Mesendoderm (in vitro differentiated cells): ENCODE measurements at regions not wholly inside any gene's neighbourhood (a gene's known extent, or its start where the extent isn't known, plus 50 kb on each side); places are given as distances from the start of the nearest gene placed in this dataset.
A peak's percentile ranks its signal among the peaks of the same experiment; 100 is the strongest.

Experiments used
- DNase-seq: peaks from one replicate; pipeline ENCODE4 v3.0.0; 2013
- H2AK5ac ChIP-seq: 2 replicates; pipeline ENCODE4 v1.6.1; 2013; ENCODE audit warnings: low read length, inconsistent platforms
- H2BK120ac ChIP-seq: 2 replicates; pipeline ENCODE4 v1.6.1; 2013; ENCODE audit warnings: low read depth, mild to moderate bottlenecking, low read length, moderate library complexity, mixed read lengths
- H2BK15ac ChIP-seq: replicated peaks from 2 replicates; pipeline ENCODE4 v1.6.1; 2013; ENCODE audit warnings: low read depth, mild to moderate bottlenecking, moderate library complexity
- H2BK5ac ChIP-seq: 2 replicates; pipeline ENCODE4 v1.6.1; 2013; ENCODE audit warnings: low read length, inconsistent platforms
- H3K18ac ChIP-seq: 2 replicates; pipeline ENCODE4 v1.6.1; 2013; ENCODE audit warnings: mild to moderate bottlenecking, low read length, mixed read lengths
- H3K23ac ChIP-seq: one replicate; pipeline ENCODE4 v1.6.1; 2013; ENCODE audit warnings: low read length
- H3K27ac ChIP-seq: 2 replicates; pipeline ENCODE4 v1.5.1; 2013; ENCODE audit warnings: low read depth, mild to moderate bottlenecking, inconsistent platforms, low read length, moderate library complexity
- H3K27me3 ChIP-seq: 2 replicates; pipeline ENCODE4 v1.6.1; 2013; ENCODE audit warnings: low read length, control low read depth, mild to moderate bottlenecking, inconsistent platforms; ENCODE audit not compliant: insufficient read depth, poor library complexity
- H3K36me3 ChIP-seq: 2 replicates; pipeline ENCODE4 v1.6.1; 2013; ENCODE audit warnings: low read length, inconsistent platforms; ENCODE audit not compliant: control insufficient read depth, insufficient read depth
- H3K4ac ChIP-seq: one replicate; pipeline ENCODE4 v1.6.1; 2013; ENCODE audit warnings: low read depth, mild to moderate bottlenecking, low read length, moderate library complexity
- H3K4me1 ChIP-seq: 2 replicates; pipeline ENCODE4 v1.6.1; 2013; ENCODE audit warnings: low read depth, low read length, inconsistent platforms; ENCODE audit not compliant: control insufficient read depth
- H3K4me2 ChIP-seq: 2 replicates; pipeline ENCODE4 v1.6.1; 2013; ENCODE audit warnings: low read length
- H3K4me3 ChIP-seq: 2 replicates; pipeline ENCODE4 v1.5.1; 2013; ENCODE audit warnings: mild to moderate bottlenecking, low read length
- H3K56ac ChIP-seq: one replicate; pipeline ENCODE4 v1.6.1; 2013; ENCODE audit warnings: low read length
- H3K79me1 ChIP-seq: 2 replicates; pipeline ENCODE4 v1.6.1; 2013; ENCODE audit warnings: low read length, inconsistent platforms
- H3K79me2 ChIP-seq: 2 replicates; pipeline ENCODE4 v1.6.1; 2013; ENCODE audit warnings: mild to moderate bottlenecking, low read length; ENCODE audit not compliant: control insufficient read depth, insufficient read depth
- H3K9ac ChIP-seq: 2 replicates; pipeline ENCODE4 v1.6.1; 2013; ENCODE audit warnings: low read length, inconsistent platforms
- H4K5ac ChIP-seq: one replicate; pipeline ENCODE4 v1.6.1; 2013; ENCODE audit warnings: low read length
- H4K8ac ChIP-seq: one replicate; pipeline ENCODE4 v1.6.1; 2013; ENCODE audit warnings: low read depth, mild to moderate bottlenecking, control low read depth, low read length, moderate library complexity
- WGBS: extraction: QIAGEN DNeasy Blood & Tissue Kit; methylation state at CpG from one replicate; pipeline ENCODE4 v1.1.7; 2013; ENCODE audit warnings: low lambda C conversion rate, missing lambda C conversion rate; ENCODE audit not compliant: insufficient coverage; ENCODE audit errors: extremely low coverage; 5-methylcytosine and 5-hydroxymethylcytosine counted together

DNA sequence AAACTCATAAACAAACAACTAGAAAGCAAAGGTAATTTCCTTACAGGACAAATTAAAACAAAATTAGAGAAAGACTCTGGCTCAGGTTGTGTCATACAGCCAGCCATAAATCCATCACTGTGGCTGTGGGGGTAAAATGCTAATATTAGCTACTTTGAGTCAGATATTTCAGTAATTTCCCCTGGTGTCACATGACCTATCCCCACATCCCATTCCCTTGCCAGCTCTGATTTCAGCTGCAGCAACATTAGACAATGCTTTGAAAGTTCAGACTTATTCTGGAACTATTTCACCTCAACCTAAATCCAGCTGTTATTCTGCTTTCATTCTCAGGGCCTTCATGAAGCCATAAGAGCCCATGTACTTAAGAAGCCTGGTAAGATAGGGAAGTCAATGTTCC lies 55.3 kb downstream of the RPL10L start:
- no peaks in the 10 kb centered on the region for H3K27me3 ChIP-seq

DNA sequence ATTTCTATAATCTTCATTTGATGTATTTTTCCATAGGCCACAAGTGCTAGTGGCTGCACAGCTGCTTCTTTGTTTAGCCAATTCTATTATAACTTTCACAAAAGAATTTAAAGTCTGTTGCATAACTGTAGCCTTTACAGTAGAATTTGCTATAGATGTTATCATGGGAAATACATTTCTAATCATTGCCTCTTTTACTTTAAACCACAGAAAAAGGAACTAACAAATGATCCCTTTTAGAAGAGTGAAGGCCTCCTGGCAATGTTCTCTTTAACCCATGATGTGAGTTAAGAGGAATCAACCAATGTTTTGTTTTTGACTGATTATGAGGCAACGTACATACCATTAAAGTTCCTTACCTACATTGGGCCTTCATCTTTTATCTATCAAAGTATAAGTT lies 68.8 kb downstream of the RPL10L start:
- Histone ChIP-seq H3K18ac (no peak overlapping the region), H2AK5ac (no peak overlapping the region), H2BK15ac (no peak overlapping the region), H3K79me1 (no peaks in the 10 kb centered on the region), H3K79me2 (no peaks in the 10 kb centered on the region), H3K23ac (no peak overlapping the region), H2BK120ac (no peak overlapping the region), H3K36me3 (no peaks in the 10 kb centered on the region), H3K27me3 (no peaks in the 10 kb centered on the region), H3K9ac (no peak overlapping the region), H3K4ac (no peak overlapping the region), H3K4me2 (no peak overlapping the region), H3K4me1 (no peaks in the 10 kb centered on the region), H2BK5ac (no peak overlapping the region), H4K8ac (no peak overlapping the region), H4K5ac (no peak overlapping the region), H3K56ac (no peak overlapping the region), H3K4me3 (no peak overlapping the region), H3K27ac (no peak overlapping the region)
- DNase-seq = no peak
- no CpG with 5 or more reads among the region's 1 CpG for WGBS

More for the DNA sequence above, 55.3 kb downstream of the RPL10L start:
- H2BK120ac ChIP-seq = no peak overlapping the region
- no peak overlapping the region for H3K4me2 ChIP-seq
- H3K4me1 ChIP-seq = no peaks in the 10 kb centered on the region
- no peak overlapping the region for H3K27ac ChIP-seq
- H3K56ac ChIP-seq = no peak overlapping the region
- H3K18ac ChIP-seq = no peak overlapping the region
- H2AK5ac ChIP-seq = no peak overlapping the region
- H2BK5ac ChIP-seq = no peak overlapping the region
- no peaks in the 10 kb centered on the region for H3K79me2 ChIP-seq
- H3K79me1 ChIP-seq = no peaks in the 10 kb centered on the region
- H2BK15ac ChIP-seq = no peak overlapping the region
- no peaks in the 10 kb centered on the region for H3K36me3 ChIP-seq
- DNase-seq = no peak
- no peak overlapping the region for H4K5ac ChIP-seq
- H3K23ac ChIP-seq = no peak overlapping the region
- H4K8ac ChIP-seq = no peak overlapping the region
- H3K9ac ChIP-seq = no peak overlapping the region
- no peak overlapping the region for H3K4me3 ChIP-seq
- H3K4ac ChIP-seq = no peak overlapping the region

DNA sequence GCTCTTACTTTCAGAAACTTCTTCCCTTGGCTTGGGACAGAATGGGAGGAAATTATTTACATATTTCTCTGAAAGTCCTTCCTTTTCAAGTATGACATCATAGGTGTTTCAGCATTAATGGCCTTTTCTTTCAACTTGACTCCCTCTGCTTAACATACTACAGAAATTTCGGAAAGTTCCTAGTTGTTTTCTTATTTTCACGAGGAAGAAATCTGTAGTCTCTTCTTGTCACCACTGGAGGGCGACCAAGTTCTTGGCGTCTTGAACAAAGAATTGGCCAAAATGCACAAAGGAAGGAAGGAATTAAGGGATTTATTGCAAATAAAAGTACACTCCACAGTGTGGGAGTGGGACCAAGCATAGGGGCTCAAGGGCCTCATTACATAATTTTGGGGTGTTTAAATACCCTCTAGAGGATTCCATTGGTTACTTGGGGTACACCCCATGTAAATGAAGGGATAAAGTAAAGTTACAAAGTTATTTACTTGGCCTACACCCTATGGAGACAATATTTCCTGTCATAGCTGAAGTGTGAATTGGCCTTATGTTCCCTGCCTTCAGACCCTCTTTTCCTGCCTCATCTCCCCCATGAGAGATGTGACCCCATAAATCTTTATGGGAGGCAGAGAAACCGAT lies 70.4 kb downstream of the RPL10L start:
- Histone ChIP-seq H3K27ac (no peak overlapping the region), H3K27me3 (no peaks in the 10 kb centered on the region), H2BK120ac (no peak overlapping the region), H4K5ac (no peak overlapping the region), H3K36me3 (no peaks in the 10 kb centered on the region), H3K18ac (peak overlapping the region; percentile 39), H3K23ac (no peak overlapping the region), H3K4me2 (no peak overlapping the region), H3K56ac (peak overlapping the region; percentile 39), H3K4me1 (no peaks in the 10 kb centered on the region), H3K79me1 (no peaks in the 10 kb centered on the region), H3K4me3 (no peak overlapping the region), H2BK5ac (no peak overlapping the region), H3K9ac (no peak overlapping the region), H2AK5ac (no peak overlapping the region), H3K79me2 (no peaks in the 10 kb centered on the region), H4K8ac (no peak overlapping the region), H3K4ac (no peak overlapping the region), H2BK15ac (no peak overlapping the region)
- no CpG with 5 or more reads among the region's 5 CpGs for WGBS
- peak; percentile 66 for DNase-seq

DNA sequence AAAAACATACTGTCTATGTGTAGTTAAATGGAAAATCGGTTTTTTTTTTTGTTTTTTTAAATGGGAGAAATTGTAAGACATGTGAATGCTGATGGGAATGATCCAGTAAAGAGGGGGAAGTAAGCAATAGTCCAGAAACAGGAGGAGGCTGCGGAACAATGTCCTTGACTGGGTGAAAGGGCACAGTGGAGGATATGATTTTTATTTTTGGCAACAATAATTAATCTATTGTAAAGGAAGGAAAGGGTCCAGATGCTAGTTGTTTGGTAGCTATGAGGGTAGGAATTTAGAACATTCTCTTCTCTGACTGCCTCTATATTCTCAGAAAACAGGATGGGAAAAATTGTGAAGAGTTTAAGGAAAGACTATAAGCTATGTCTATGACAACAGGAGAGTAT lies 76.6 kb downstream of the RPL10L start:
- H2BK5ac ChIP-seq = no peak overlapping the region
- H3K18ac ChIP-seq = no peak overlapping the region
- no peak overlapping the region for H3K27ac ChIP-seq
- no peaks in the 10 kb centered on the region for H3K79me1 ChIP-seq
- H3K9ac ChIP-seq = no peak overlapping the region
- 100% methylated on average over 1 of the region's 2 CpGs for WGBS
- no peaks in the 10 kb centered on the region for H3K79me2 ChIP-seq
- DNase-seq = no peak
- no peak overlapping the region for H2AK5ac ChIP-seq
- no peaks in the 10 kb centered on the region for H3K36me3 ChIP-seq
- no peak overlapping the region for H2BK120ac ChIP-seq
- H3K4me1 ChIP-seq = no peaks in the 10 kb centered on the region
- H3K56ac ChIP-seq = no peak overlapping the region
- no peak overlapping the region for H3K4ac ChIP-seq
- no peak overlapping the region for H3K4me2 ChIP-seq
- no peak overlapping the region for H4K5ac ChIP-seq
- no peak overlapping the region for H3K23ac ChIP-seq
- H4K8ac ChIP-seq = no peak overlapping the region
- H2BK15ac ChIP-seq = no peak overlapping the region
- H3K4me3 ChIP-seq = no peak overlapping the region
- H3K27me3 ChIP-seq = no peaks in the 10 kb centered on the region

DNA sequence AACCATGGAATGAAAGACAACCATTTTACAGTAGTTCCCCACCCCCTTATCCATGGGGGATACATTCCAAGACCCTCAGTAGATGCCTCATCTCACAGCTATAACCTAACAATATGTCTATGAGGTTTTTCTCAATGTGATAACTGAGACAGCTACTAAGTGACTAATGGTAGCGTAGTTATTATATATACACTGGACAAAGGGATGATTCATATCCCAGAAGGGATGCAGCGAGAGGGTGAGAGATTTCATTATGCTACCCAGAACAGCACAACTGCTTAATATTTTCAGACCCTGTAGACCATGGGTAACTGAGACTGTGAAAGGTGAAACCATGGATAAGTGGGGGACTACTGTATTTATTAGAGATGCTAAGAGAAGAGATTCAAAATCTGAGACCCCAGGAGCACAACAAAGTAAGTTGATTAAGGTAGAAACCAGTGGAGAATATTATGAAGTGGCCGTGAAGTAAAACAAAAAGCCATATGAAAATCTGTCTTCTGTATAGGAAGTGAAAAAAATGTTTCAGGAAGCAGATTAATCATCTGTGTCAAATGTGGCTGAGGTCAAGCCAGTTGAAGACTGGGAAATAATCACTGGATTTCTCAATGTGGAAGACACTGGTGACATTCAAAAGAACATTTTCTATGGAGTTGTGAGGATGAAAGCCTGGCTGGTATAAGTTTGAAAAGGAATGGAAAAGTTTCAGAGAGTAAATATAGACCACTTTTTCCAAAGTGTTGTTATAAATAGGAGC lies 77.2 kb downstream of the RPL10L start:
- no peak overlapping the region for H2BK15ac ChIP-seq
- H3K18ac ChIP-seq = no peak overlapping the region
- H2BK5ac ChIP-seq = no peak overlapping the region
- H3K23ac ChIP-seq = no peak overlapping the region
- H2AK5ac ChIP-seq = no peak overlapping the region
- no peak overlapping the region for H3K56ac ChIP-seq
- H2BK120ac ChIP-seq = no peak overlapping the region
- H3K79me2 ChIP-seq = no peaks in the 10 kb centered on the region
- no peaks in the 10 kb centered on the region for H3K79me1 ChIP-seq
- H4K5ac ChIP-seq = no peak overlapping the region
- H3K4me1 ChIP-seq = no peaks in the 10 kb centered on the region
- DNase-seq = no peak
- H3K4ac ChIP-seq = no peak overlapping the region
- H3K36me3 ChIP-seq = no peaks in the 10 kb centered on the region
- H3K4me2 ChIP-seq = no peak overlapping the region
- WGBS = no CpG with 5 or more reads among the region's 3 CpGs
- no peak overlapping the region for H3K27ac ChIP-seq
- H3K4me3 ChIP-seq = no peak overlapping the region
- no peaks in the 10 kb centered on the region for H3K27me3 ChIP-seq
- H4K8ac ChIP-seq = no peak overlapping the region
- no peak overlapping the region for H3K9ac ChIP-seq

DNA sequence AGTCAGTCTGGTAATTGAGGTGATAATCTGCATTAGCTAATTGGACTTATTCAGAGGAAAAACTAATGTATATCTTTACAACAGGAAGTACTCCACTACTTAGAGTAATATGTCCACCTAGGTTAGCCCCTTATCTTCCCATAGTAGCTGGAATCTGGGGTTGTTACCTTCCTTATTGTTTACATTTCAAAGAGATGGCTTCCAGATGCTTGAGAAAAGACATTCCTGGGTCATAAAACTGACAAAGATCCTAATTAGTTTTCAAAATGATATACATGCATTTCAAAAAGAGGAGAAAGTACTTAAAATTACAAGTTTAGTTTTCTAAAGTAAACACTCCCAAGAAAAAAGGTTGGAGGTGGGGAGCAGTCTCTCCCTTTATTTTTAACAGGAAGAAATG lies 78.1 kb downstream of the RPL10L start:
- H3K27me3 ChIP-seq = no peaks in the 10 kb centered on the region
- no peaks in the 10 kb centered on the region for H3K36me3 ChIP-seq
- no peaks in the 10 kb centered on the region for H3K79me2 ChIP-seq
- H2BK15ac ChIP-seq = no peak overlapping the region
- H3K27ac ChIP-seq = no peak overlapping the region
- no peak overlapping the region for H4K8ac ChIP-seq
- no peak overlapping the region for H3K4me2 ChIP-seq
- H3K56ac ChIP-seq = no peak overlapping the region
- no peaks in the 10 kb centered on the region for H3K79me1 ChIP-seq
- H3K4ac ChIP-seq = no peak overlapping the region
- no peak overlapping the region for H3K18ac ChIP-seq
- DNase-seq = no peak
- no peak overlapping the region for H4K5ac ChIP-seq
- H3K4me1 ChIP-seq = no peaks in the 10 kb centered on the region
- H2AK5ac ChIP-seq = no peak overlapping the region
- no peak overlapping the region for H3K4me3 ChIP-seq
- H2BK5ac ChIP-seq = no peak overlapping the region
- H3K23ac ChIP-seq = no peak overlapping the region
- no peak overlapping the region for H3K9ac ChIP-seq
- no peak overlapping the region for H2BK120ac ChIP-seq
